A549 (cell line): ENCODE measurements at regions not wholly inside any gene's neighbourhood (a gene's known extent, or its start where the extent isn't known, plus 50 kb on each side); places are given as distances from the start of the nearest gene placed in this dataset.

ENCODE experiments used
- CHD4 ChIP-seq: fragments of 200-600 bp; sonication (generic); IDR thresholded peaks from 2 replicates; pipeline ENCODE4 v1.6.1; 2016; ENCODE audit warnings: antibody characterized with exemption, mild to moderate bottlenecking, borderline replicate concordance
- EP300 ChIP-seq, 2 experiments: fragments of >200 bp; sonication (Bioruptor Twin); formaldehyde crosslinking; IDR thresholded peaks; 2 replicates in 1 of 2; 3 replicates in 1 of 2; pipeline ENCODE4 v1.6.1; 2016 to 2017
- HDAC2 ChIP-seq: fragments of 200-600 bp; sonication (generic); IDR thresholded peaks from 2 replicates; pipeline ENCODE4 v1.6.1; 2016
- HOXA7 ChIP-seq: fragments of 250-450 bp; sonication (Bioruptor Pico); IDR thresholded peaks from 2 replicates; pipeline ENCODE4 v1.5.0; 2020; ENCODE audit warnings: mild to moderate bottlenecking, moderate library complexity
- KDM1A ChIP-seq: fragments of 200-600 bp; sonication (generic); IDR thresholded peaks from 2 replicates; pipeline ENCODE4 v1.6.1; 2016; ENCODE audit warnings: low read depth, mild to moderate bottlenecking
- RAD21 ChIP-seq, 2 experiments: fragments of >200 bp in 1 of 2; sonication (Bioruptor Twin) in 1 of 2; formaldehyde crosslinking in 1 of 2; IDR thresholded peaks in 1 of 2; conservative IDR thresholded peaks in 1 of 2; 2 replicates in 1 of 2; 3 replicates in 1 of 2; pipeline ENCODE4 v1.6.1; 2012 to 2018; ENCODE audit warnings: inconsistent platforms in 1 of 2
- RCOR1 ChIP-seq: fragments of 150-350 bp; IDR thresholded peaks from 2 replicates; pipeline ENCODE4 v1.6.1; 2014; ENCODE audit warnings: antibody characterized with exemption, low read length, low read depth
- ZFP36 ChIP-seq: fragments of 450-650 bp; IDR thresholded peaks from 2 replicates; pipeline ENCODE4 v1.6.1; 2014; ENCODE audit warnings: borderline replicate concordance; ENCODE audit not compliant: partially characterized antibody
- ZSCAN20 ChIP-seq: fragments of 250-450 bp; sonication (Bioruptor Pico); IDR thresholded peaks from 2 replicates; pipeline ENCODE4 v1.8.0; 2022; ENCODE audit warnings: mild to moderate bottlenecking, moderate library complexity
- TF ChIP-seq, protein P1 (sequence below): fragments of >200 bp; sonication (Bioruptor Twin); formaldehyde crosslinking; IDR thresholded peaks from 3 replicates; pipeline ENCODE4 v1.5.1; 2016
- TF ChIP-seq, protein P2 (sequence below): fragments of >200 bp; sonication (Bioruptor Twin); formaldehyde crosslinking; IDR thresholded peaks from 3 replicates; pipeline ENCODE4 v1.6.1; 2016
- TF ChIP-seq, protein P3 (sequence below): fragments of 250-450 bp; sonication (Bioruptor Pico); IDR thresholded peaks from 2 replicates; pipeline ENCODE4 v1.5.0; 2021; ENCODE audit warnings: mild to moderate bottlenecking, moderate library complexity, borderline replicate concordance

DNA sequence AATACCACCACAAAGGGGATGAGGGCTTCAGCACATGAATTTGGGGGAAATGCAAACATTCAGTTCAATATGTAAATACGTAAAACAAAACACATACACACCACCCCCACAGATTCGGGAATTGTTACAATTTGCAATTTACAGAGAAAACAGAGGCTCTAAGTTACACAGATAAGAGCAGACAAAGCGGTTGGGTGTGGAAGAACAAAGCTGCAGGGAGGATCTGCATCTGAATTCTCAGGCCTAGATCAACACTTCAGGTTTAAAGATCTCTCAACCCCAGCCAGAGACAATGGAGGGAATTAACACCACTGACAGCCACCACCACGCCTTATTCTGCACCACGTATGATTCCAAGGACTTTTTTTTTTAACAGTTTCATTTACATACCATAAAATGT, 375.5 kb downstream of the BCL11B start:
- TF ChIP-seq, protein P1, sequence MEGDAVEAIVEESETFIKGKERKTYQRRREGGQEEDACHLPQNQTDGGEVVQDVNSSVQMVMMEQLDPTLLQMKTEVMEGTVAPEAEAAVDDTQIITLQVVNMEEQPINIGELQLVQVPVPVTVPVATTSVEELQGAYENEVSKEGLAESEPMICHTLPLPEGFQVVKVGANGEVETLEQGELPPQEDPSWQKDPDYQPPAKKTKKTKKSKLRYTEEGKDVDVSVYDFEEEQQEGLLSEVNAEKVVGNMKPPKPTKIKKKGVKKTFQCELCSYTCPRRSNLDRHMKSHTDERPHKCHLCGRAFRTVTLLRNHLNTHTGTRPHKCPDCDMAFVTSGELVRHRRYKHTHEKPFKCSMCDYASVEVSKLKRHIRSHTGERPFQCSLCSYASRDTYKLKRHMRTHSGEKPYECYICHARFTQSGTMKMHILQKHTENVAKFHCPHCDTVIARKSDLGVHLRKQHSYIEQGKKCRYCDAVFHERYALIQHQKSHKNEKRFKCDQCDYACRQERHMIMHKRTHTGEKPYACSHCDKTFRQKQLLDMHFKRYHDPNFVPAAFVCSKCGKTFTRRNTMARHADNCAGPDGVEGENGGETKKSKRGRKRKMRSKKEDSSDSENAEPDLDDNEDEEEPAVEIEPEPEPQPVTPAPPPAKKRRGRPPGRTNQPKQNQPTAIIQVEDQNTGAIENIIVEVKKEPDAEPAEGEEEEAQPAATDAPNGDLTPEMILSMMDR, result no peak
- TF ChIP-seq CHD4 (no peak), HDAC2 (no peak), RAD21 (conservative IDR thresholded peaks at IDR 0.05 in 1 of 2, IDR thresholded peaks at IDR 0.05 in 1 of 2) (no peak), RCOR1 (no peak), ZSCAN20 (no peak), KDM1A (no peak), ZFP36 (no peak), EP300 (IDR thresholded peaks at IDR 0.05) (no peak), HOXA7 (no peak)
- TF ChIP-seq, protein P2, sequence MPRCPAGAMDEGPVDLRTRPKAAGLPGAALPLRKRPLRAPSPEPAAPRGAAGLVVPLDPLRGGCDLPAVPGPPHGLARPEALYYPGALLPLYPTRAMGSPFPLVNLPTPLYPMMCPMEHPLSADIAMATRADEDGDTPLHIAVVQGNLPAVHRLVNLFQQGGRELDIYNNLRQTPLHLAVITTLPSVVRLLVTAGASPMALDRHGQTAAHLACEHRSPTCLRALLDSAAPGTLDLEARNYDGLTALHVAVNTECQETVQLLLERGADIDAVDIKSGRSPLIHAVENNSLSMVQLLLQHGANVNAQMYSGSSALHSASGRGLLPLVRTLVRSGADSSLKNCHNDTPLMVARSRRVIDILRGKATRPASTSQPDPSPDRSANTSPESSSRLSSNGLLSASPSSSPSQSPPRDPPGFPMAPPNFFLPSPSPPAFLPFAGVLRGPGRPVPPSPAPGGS, result no peak
- TF ChIP-seq, protein P3, sequence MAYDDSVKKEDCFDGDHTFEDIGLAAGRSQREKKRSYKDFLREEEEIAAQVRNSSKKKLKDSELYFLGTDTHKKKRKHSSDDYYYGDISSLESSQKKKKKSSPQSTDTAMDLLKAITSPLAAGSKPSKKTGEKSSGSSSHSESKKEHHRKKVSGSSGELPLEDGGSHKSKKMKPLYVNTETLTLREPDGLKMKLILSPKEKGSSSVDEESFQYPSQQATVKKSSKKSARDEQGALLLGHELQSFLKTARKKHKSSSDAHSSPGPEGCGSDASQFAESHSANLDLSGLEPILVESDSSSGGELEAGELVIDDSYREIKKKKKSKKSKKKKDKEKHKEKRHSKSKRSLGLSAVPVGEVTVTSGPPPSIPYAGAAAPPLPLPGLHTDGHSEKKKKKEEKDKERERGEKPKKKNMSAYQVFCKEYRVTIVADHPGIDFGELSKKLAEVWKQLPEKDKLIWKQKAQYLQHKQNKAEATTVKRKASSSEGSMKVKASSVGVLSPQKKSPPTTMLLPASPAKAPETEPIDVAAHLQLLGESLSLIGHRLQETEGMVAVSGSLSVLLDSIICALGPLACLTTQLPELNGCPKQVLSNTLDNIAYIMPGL (CRISPR knock-in tag), result no peak
